Type B pancreatic cell (in vitro differentiated cells): ENCODE measurements at regions not wholly inside any gene's neighbourhood (a gene's known extent, or its start where the extent isn't known, plus 50 kb on each side); places are given as distances from the start of the nearest gene placed in this dataset.

Experiments used
- DNase-seq: peaks from one replicate; pipeline ENCODE4 v3.0.0; 2021; ENCODE audit warnings: mixed read lengths; ENCODE audit not compliant: unreplicated experiment; ENCODE audit errors: extremely low spot score
- H3K27ac Mint-ChIP-seq: 2 replicates; pipeline ENCODE4 v1.8.0; 2021; ENCODE audit warnings: mild to moderate bottlenecking, mixed read lengths
- H3K27me3 Mint-ChIP-seq: 2 replicates; pipeline ENCODE4 v1.8.0; 2021; ENCODE audit warnings: mixed read lengths
- H3K36me3 Mint-ChIP-seq: 2 replicates; pipeline ENCODE4 v1.8.0; 2021; ENCODE audit warnings: mixed read lengths
- H3K4me1 Mint-ChIP-seq: one replicate; pipeline ENCODE4 v1.8.0; 2021; ENCODE audit warnings: mixed read lengths; ENCODE audit not compliant: unreplicated experiment
- H3K4me3 Mint-ChIP-seq: 2 replicates; pipeline ENCODE4 v1.8.0; 2021; ENCODE audit warnings: mild to moderate bottlenecking, mixed read lengths
- H3K9me3 Mint-ChIP-seq: 2 replicates; pipeline ENCODE4 v1.8.0; 2021; ENCODE audit warnings: mixed read lengths
- TF ChIP-seq, protein P1 (sequence below): fragments of 200-600 bp; sonication (generic); conservative IDR thresholded peaks from 2 replicates; pipeline ENCODE4 v1.5.0; 2021; ENCODE audit warnings: antibody characterized with exemption, mild to moderate bottlenecking

DNA sequence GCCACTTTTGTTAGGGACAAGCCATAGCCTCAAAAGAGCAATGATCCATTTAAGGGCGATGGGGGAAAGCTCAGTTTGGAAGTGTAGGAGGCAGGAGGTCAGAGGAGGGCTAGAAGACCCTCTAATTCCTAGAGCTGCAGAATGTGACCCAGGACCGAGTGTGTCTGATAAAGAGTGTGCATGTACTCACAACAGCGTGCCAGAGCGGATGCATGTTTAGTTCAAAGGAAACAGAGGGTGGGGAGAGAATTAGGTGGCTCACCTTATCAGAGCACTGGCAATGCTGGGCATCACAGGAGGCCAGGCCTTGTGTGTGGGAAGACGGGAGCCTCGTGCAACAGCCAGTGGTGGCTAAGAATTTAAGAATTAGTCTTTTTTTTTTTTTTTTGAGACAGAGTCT lies 133.9 kb upstream of the COBL start:
- Mint-ChIP-seq H3K27me3 (peaks cover 14% of the 10 kb centered on the region), H3K36me3 (no peaks in the 10 kb centered on the region), H3K4me1 (peaks cover 16% of the 10 kb centered on the region), H3K4me3 (no peak overlapping the region), H3K9me3 (no peaks in the 10 kb centered on the region), H3K27ac (no peak overlapping the region)
- DNase-seq, result no peak
- TF ChIP-seq, protein P1, sequence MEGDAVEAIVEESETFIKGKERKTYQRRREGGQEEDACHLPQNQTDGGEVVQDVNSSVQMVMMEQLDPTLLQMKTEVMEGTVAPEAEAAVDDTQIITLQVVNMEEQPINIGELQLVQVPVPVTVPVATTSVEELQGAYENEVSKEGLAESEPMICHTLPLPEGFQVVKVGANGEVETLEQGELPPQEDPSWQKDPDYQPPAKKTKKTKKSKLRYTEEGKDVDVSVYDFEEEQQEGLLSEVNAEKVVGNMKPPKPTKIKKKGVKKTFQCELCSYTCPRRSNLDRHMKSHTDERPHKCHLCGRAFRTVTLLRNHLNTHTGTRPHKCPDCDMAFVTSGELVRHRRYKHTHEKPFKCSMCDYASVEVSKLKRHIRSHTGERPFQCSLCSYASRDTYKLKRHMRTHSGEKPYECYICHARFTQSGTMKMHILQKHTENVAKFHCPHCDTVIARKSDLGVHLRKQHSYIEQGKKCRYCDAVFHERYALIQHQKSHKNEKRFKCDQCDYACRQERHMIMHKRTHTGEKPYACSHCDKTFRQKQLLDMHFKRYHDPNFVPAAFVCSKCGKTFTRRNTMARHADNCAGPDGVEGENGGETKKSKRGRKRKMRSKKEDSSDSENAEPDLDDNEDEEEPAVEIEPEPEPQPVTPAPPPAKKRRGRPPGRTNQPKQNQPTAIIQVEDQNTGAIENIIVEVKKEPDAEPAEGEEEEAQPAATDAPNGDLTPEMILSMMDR, result no peak

DNA sequence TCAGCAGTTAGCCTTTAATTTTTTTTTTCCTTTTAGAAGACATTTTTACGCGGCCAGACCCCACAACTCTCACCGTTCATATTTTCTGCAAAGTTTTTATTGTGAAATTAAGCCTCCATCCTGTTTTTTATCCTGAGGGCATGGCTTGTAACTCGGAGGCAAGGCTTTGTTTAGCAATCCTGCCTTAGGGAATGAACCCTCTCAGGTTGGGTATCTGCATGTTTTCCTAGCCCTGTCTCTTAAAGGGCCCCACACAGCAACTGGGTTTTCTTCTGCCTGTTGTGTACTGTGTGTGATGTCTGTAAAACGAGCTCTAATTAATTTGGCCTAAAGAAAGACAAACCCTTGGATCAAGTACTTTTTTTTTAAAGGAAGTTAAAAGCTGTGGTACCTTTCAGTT lies 130.2 kb upstream of the COBL start:
- Mint-ChIP-seq H3K9me3 (peaks cover 9% of the 10 kb centered on the region), H3K36me3 (no peaks in the 10 kb centered on the region), H3K4me3 (no peak overlapping the region), H3K4me1 (peaks cover 15% of the 10 kb centered on the region), H3K27me3 (peaks cover 10% of the 10 kb centered on the region), H3K27ac (no peak overlapping the region)
- DNase-seq, result no peak
- TF ChIP-seq, protein P1, result no peak

DNA sequence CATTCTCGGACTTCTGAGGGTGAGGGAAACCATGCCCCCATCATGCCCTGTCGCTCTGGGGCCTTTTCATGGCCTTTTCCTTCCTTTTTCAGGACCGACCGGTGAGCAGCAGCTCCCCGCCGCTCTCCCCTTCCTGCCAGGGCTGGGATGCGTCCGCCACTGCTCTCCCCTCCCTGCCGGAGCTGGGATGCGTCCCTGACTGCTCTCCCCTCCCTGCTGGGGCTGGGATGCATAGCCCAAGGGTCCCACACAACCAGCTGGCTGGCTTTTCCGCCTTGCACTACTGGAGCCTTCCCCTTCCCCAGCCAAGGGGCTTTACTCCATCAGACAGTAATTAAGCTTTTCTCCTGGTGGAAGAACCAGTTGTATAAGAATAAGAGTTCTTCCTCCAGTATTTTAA lies 129.7 kb upstream of the COBL start:
- H3K36me3 Mint-ChIP-seq, result no peaks in the 10 kb centered on the region

DNA sequence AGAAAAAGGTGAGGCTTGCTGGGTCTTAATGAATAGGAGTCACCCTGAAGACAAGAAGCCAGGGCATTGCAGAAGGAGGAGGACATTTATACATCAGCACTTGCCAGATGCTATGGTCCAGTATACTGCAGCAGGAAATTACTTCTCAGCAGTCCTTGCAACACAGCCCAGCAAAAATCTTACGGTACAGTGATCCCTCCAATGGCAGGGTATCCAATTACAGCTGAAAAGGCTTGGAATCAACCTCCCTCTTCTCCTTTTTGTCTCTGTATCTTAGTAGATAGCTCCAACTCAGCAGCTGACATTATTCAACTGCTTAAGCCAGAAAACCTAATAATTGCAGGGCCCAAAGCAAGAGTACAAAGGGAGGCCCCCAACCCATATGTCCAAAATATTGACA lies 128.3 kb upstream of the COBL start:
- TF ChIP-seq, protein P1, result no peak
- Mint-ChIP-seq H3K27me3 (peaks cover 7% of the 10 kb centered on the region), H3K4me1 (peaks cover 15% of the 10 kb centered on the region), H3K36me3 (no peaks in the 10 kb centered on the region), H3K9me3 (peaks cover 9% of the 10 kb centered on the region), H3K4me3 (no peak overlapping the region), H3K27ac (no peak overlapping the region)
- DNase-seq, result no peak

More for the DNA sequence above, 129.7 kb upstream of the COBL start:
- Mint-ChIP-seq H3K4me1 (peaks cover 15% of the 10 kb centered on the region), H3K9me3 (peaks cover 9% of the 10 kb centered on the region), H3K27ac (no peak overlapping the region), H3K4me3 (no peak overlapping the region), H3K27me3 (peaks cover 9% of the 10 kb centered on the region)
- no peak for DNase-seq
- TF ChIP-seq, protein P1, result no peak

DNA sequence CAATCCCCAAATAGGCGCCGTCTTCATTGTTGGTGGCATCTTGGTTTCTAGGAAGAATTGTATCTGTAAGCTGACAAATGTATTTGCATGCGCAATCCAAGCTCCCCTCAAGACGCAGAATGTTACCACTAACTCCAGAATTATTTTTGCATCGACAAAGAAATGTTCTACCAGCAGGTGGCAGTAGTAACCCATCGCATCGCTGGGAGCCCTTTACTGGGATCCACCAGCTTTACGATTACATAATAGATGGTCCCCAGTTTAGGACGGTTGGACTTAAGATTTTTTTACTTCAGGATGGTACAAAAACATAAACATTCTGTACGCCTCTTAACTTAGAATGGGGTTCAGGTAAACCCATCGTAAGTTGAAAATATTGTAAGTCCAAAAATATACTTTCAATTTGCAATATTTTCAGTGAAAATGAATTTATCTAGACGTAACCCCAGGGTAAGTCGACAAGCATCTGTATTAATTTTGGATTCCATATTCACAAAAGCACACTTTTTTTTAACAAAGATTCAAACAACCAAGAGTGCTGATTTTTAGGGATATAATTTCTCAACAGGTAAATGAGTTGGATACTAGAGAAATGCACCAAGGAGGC lies 114.0 kb upstream of the COBL start:
- H3K4me3 Mint-ChIP-seq, result no peak overlapping the region
- no peak overlapping the region for H3K27ac Mint-ChIP-seq
- DNase-seq, result no peak
- TF ChIP-seq, protein P1, result peak; percentile 91
- H3K9me3 Mint-ChIP-seq, result no peaks in the 10 kb centered on the region
- no peaks in the 10 kb centered on the region for H3K36me3 Mint-ChIP-seq
- no peaks in the 10 kb centered on the region for H3K4me1 Mint-ChIP-seq
- H3K27me3 Mint-ChIP-seq, result peaks cover 27% of the 10 kb centered on the region
